ENCODE measurements at regions not wholly inside any gene's neighbourhood (a gene's known extent, or its start where the extent isn't known, plus 50 kb on each side); places are given as distances from the start of the nearest gene placed in this dataset.

DNA sequence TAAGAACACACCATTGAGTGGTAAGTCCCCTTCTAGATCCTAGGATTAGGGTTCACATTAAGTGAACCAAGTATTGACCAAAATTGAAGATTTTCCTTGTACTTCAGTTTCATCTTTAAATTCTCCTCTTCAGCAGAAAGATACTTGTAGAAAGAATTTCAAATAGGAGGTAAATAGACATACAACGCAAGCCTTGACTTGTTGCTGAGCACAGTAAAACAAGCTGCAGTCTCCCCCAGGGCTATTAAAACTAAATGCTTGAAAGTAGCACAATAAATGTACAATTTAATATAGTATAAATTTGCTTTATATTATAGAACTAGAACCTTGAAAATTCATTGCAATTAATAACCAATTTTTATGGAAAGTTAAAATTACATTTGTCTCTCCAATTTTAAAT is 170.1 kb upstream of the TARS1 start:
- TF ChIP-seq, protein P1, sequence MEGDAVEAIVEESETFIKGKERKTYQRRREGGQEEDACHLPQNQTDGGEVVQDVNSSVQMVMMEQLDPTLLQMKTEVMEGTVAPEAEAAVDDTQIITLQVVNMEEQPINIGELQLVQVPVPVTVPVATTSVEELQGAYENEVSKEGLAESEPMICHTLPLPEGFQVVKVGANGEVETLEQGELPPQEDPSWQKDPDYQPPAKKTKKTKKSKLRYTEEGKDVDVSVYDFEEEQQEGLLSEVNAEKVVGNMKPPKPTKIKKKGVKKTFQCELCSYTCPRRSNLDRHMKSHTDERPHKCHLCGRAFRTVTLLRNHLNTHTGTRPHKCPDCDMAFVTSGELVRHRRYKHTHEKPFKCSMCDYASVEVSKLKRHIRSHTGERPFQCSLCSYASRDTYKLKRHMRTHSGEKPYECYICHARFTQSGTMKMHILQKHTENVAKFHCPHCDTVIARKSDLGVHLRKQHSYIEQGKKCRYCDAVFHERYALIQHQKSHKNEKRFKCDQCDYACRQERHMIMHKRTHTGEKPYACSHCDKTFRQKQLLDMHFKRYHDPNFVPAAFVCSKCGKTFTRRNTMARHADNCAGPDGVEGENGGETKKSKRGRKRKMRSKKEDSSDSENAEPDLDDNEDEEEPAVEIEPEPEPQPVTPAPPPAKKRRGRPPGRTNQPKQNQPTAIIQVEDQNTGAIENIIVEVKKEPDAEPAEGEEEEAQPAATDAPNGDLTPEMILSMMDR (IDR thresholded peaks at IDR 0.05), result no peak
- no peak for TF ChIP-seq POLR2AphosphoS5 (IDR thresholded peaks at IDR 0.05)
- no peak for TF ChIP-seq EP300 (IDR thresholded peaks at IDR 0.05)

Measured in esophagus muscularis mucosa (tissue), 4 donors.